Thymus (tissue), 11 donors: ENCODE measurements at regions not wholly inside any gene's neighbourhood (a gene's known extent, or its start where the extent isn't known, plus 50 kb on each side); places are given as distances from the start of the nearest gene placed in this dataset.

Source experiments
- DNase-seq, 9 donors: peaks; one replicate each; pipeline ENCODE4 v3.0.0-alpha.2; 2013; ENCODE audit warnings: low spot score in 9 of 9, low read depth in 6 of 9, missing footprints in 1 of 9
- H3K27ac ChIP-seq, 2 donors: one replicate each; pipeline ENCODE4 v1.5.1; 2013; ENCODE audit warnings: control low read depth in 1 of 2, low read depth in 1 of 2, low read length in 1 of 2, mild to moderate bottlenecking in 1 of 2, moderate library complexity in 1 of 2
- H3K27me3 ChIP-seq, 2 donors: one replicate each; pipeline ENCODE4 v1.5.1; 2013; ENCODE audit warnings: low read length in 1 of 2; ENCODE audit not compliant: control insufficient read depth in 2 of 2, insufficient read depth in 1 of 2
- H3K36me3 ChIP-seq, 2 donors: one replicate each; pipeline ENCODE4 v1.5.1; 2013; ENCODE audit warnings: low read length in 1 of 2, mild to moderate bottlenecking in 1 of 2, moderate library complexity in 1 of 2; ENCODE audit not compliant: control insufficient read depth in 2 of 2, insufficient read depth in 2 of 2
- H3K4me1 ChIP-seq, 2 donors: one replicate each; pipeline ENCODE4 v1.5.1; 2013; ENCODE audit warnings: low read length in 2 of 2; ENCODE audit not compliant: control insufficient read depth in 2 of 2, insufficient read depth in 2 of 2
- H3K4me3 ChIP-seq, 2 donors: one replicate each; pipeline ENCODE4 v1.5.1; 2013; ENCODE audit warnings: low read length in 2 of 2, control low read depth in 1 of 2, mild to moderate bottlenecking in 1 of 2
- H3K9me3 ChIP-seq, 2 donors: one replicate each; pipeline ENCODE4 v1.5.1; 2013; ENCODE audit warnings: low read length in 1 of 2, mild to moderate bottlenecking in 1 of 2; ENCODE audit not compliant: control insufficient read depth in 2 of 2, insufficient read depth in 1 of 2
- WGBS: extraction: QIAGEN DNeasy Blood & Tissue Kit; methylation state at CpG from one replicate; pipeline ENCODE4 v1.1.7; 2013; 5-methylcytosine and 5-hydroxymethylcytosine counted together
- donor health status: healthy.

GRCh38 chr4:57490520-57491255 is 380.5 kb upstream of the IGFBP7 start:
- Histone ChIP-seq H3K27me3 (no peaks in the 10 kb centered on the region), H3K4me1 (no peaks in the 10 kb centered on the region), H3K27ac (no peak overlapping the region), H3K36me3 (no peaks in the 10 kb centered on the region), H3K4me3 (no peak overlapping the region), H3K9me3 (no peaks in the 10 kb centered on the region)
- WGBS: 69% methylated on average over 4 of the region's 4 CpGs
- no peak for DNase-seq

GRCh38 chr4:57488366-57489162 is 378.4 kb upstream of the IGFBP7 start:
- no peaks in the 10 kb centered on the region for H3K36me3 ChIP-seq
- DNase-seq: no peak
- H3K27ac ChIP-seq: no peak overlapping the region
- H3K9me3 ChIP-seq: no peaks in the 10 kb centered on the region
- H3K4me3 ChIP-seq: no peak overlapping the region
- WGBS: 57% methylated on average over 3 of the region's 3 CpGs
- H3K27me3 ChIP-seq: no peaks in the 10 kb centered on the region
- H3K4me1 ChIP-seq: no peaks in the 10 kb centered on the region

GRCh38 chr4:57475424-57475823 is 365.2 kb upstream of the IGFBP7 start:
- Histone ChIP-seq H3K4me3 (no peak overlapping the region), H3K36me3 (no peaks in the 10 kb centered on the region), H3K9me3 (no peaks in the 10 kb centered on the region), H3K4me1 (no peaks in the 10 kb centered on the region), H3K27ac (no peak overlapping the region), H3K27me3 (no peaks in the 10 kb centered on the region)
- DNase-seq: no peak
- WGBS: 94% methylated on average over 1 of the region's 1 CpG

- no peak for DNase-seq
- Histone ChIP-seq H3K27ac (no peak overlapping the region), H3K9me3 (no peaks in the 10 kb centered on the region), H3K27me3 (no peaks in the 10 kb centered on the region), H3K36me3 (no peaks in the 10 kb centered on the region), H3K4me1 (no peaks in the 10 kb centered on the region), H3K4me3 (no peak overlapping the region)
- 90% methylated on average over 6 of the region's 6 CpGs for WGBS
Observed at GRCh38 chr4:57465321-57466056, 355.3 kb upstream of the IGFBP7 start.

- WGBS: 64% methylated on average over 1 of the region's 1 CpG
- no peak overlapping the region for H3K4me3 ChIP-seq
- H3K27me3 ChIP-seq: no peaks in the 10 kb centered on the region
- no peaks in the 10 kb centered on the region for H3K9me3 ChIP-seq
- no peak overlapping the region for H3K27ac ChIP-seq
- H3K36me3 ChIP-seq: no peaks in the 10 kb centered on the region
- DNase-seq: no peak
- no peaks in the 10 kb centered on the region for H3K4me1 ChIP-seq
Observed at GRCh38 chr4:57462843-57463242, 352.7 kb upstream of the IGFBP7 start.

- no peak for DNase-seq
- Histone ChIP-seq H3K27ac (no peak overlapping the region), H3K36me3 (no peaks in the 10 kb centered on the region), H3K27me3 (no peaks in the 10 kb centered on the region), H3K9me3 (no peaks in the 10 kb centered on the region), H3K4me3 (no peak overlapping the region), H3K4me1 (no peaks in the 10 kb centered on the region)
- WGBS: 92% methylated on average over 1 of the region's 1 CpG
Observed at GRCh38 chr4:57460967-57461366, 350.8 kb upstream of the IGFBP7 start.

GRCh38 chr4:57448901-57449300 is 338.7 kb upstream of the IGFBP7 start:
- no peaks in the 10 kb centered on the region for H3K27me3 ChIP-seq
- H3K9me3 ChIP-seq: peaks cover 0 to 4% of the 10 kb centered on the region in 2 donors
- no peaks in the 10 kb centered on the region for H3K36me3 ChIP-seq
- H3K27ac ChIP-seq: no peak overlapping the region
- H3K4me1 ChIP-seq: no peaks in the 10 kb centered on the region
- no peak for DNase-seq
- 48% methylated on average over 2 of the region's 2 CpGs for WGBS
- no peak overlapping the region for H3K4me3 ChIP-seq

- H3K36me3 ChIP-seq: no peaks in the 10 kb centered on the region
- DNase-seq: no peak
- H3K4me3 ChIP-seq: no peak overlapping the region
- H3K4me1 ChIP-seq: no peaks in the 10 kb centered on the region
- no peaks in the 10 kb centered on the region for H3K27me3 ChIP-seq
- 89% methylated on average over 4 of the region's 4 CpGs for WGBS
- H3K27ac ChIP-seq: no peak overlapping the region
- no peaks in the 10 kb centered on the region for H3K9me3 ChIP-seq
Observed at GRCh38 chr4:57448452-57448851, 338.3 kb upstream of the IGFBP7 start.

GRCh38 chr4:57446266-57446665 is 336.1 kb upstream of the IGFBP7 start:
- H3K4me3 ChIP-seq: no peak overlapping the region
- H3K27ac ChIP-seq: no peak overlapping the region
- no peak for DNase-seq
- no peaks in the 10 kb centered on the region for H3K27me3 ChIP-seq
- no peaks in the 10 kb centered on the region for H3K4me1 ChIP-seq
- WGBS: 86% methylated on average over 3 of the region's 3 CpGs
- H3K36me3 ChIP-seq: no peaks in the 10 kb centered on the region
- H3K9me3 ChIP-seq: no peaks in the 10 kb centered on the region
